CD4-positive, alpha-beta T cell treated with Interleukin-4 for 1 hour (primary cell): ENCODE measurements at regions not wholly inside any gene's neighbourhood (a gene's known extent, or its start where the extent isn't known, plus 50 kb on each side); places are given as distances from the start of the nearest gene placed in this dataset.

Experiments used
- DNase-seq, 2 donors: peaks; one replicate each; pipeline ENCODE4 v3.0.0-alpha.2; 2020 to 2022

GRCh38 chr6:92806254-92806653, 613.1 kb downstream of the EPHA7 start:
- no peak for DNase-seq

GRCh38 chr6:92791403-92791802, 628.0 kb downstream of the EPHA7 start:
- no peak for DNase-seq

- no peak for DNase-seq
Observed at GRCh38 chr6:92790381-92790780, 629.0 kb downstream of the EPHA7 start.

GRCh38 chr6:92784235-92784634, 635.1 kb downstream of the EPHA7 start:
- DNase-seq, result no peak

- no peak for DNase-seq
Observed at GRCh38 chr6:92779746-92780145, 639.6 kb downstream of the EPHA7 start.

- no peak for DNase-seq
Observed at GRCh38 chr6:92777146-92777740, 642.1 kb downstream of the EPHA7 start.

- DNase-seq, result no peak
Observed at GRCh38 chr6:92770540-92770939, 648.8 kb downstream of the EPHA7 start.

- DNase-seq, result no peak
Observed at GRCh38 chr6:92767101-92767500, 652.3 kb downstream of the EPHA7 start.

GRCh38 chr6:92763680-92764079, 655.7 kb downstream of the EPHA7 start:
- no peak for DNase-seq

GRCh38 chr6:92763274-92763584, 656.1 kb downstream of the EPHA7 start:
- no peak for DNase-seq

- no peak for DNase-seq
Observed at GRCh38 chr6:92762443-92763273, 656.7 kb downstream of the EPHA7 start.

- DNase-seq, result no peak
Observed at GRCh38 chr6:92759178-92759577, 660.2 kb downstream of the EPHA7 start.

- no peak for DNase-seq
Observed at GRCh38 chr6:92757925-92758324, 661.4 kb downstream of the EPHA7 start.

GRCh38 chr6:92756912-92757311, 662.4 kb downstream of the EPHA7 start:
- DNase-seq, result no peak

GRCh38 chr6:92753956-92754355, 665.4 kb downstream of the EPHA7 start:
- no peak for DNase-seq

- no peak for DNase-seq
Observed at GRCh38 chr6:92752114-92752513, 667.2 kb downstream of the EPHA7 start.

GRCh38 chr6:92748131-92748530, 671.2 kb downstream of the EPHA7 start:
- no peak for DNase-seq

- no peak for DNase-seq
Observed at GRCh38 chr6:92737983-92738382, 681.4 kb downstream of the EPHA7 start.

- no peak for DNase-seq
Observed at GRCh38 chr6:92723390-92723931, 695.9 kb downstream of the EPHA7 start.

GRCh38 chr6:92719773-92720172, 699.6 kb downstream of the EPHA7 start:
- no peak for DNase-seq

- DNase-seq, result no peak
Observed at GRCh38 chr6:92716638-92717037, 702.7 kb downstream of the EPHA7 start.

- no peak for DNase-seq
Observed at GRCh38 chr6:92715991-92716390, 703.4 kb downstream of the EPHA7 start.

- DNase-seq, result no peak
Observed at GRCh38 chr6:92714346-92714745, 705.0 kb downstream of the EPHA7 start.

GRCh38 chr6:92710048-92710447, 709.3 kb downstream of the EPHA7 start:
- DNase-seq, result no peak

- no peak for DNase-seq
Observed at GRCh38 chr6:92708945-92709344, 710.4 kb downstream of the EPHA7 start.
